HG03521 (cell line): ENCODE measurements at regions not wholly inside any gene's neighbourhood (a gene's known extent, or its start where the extent isn't known, plus 50 kb on each side); places are given as distances from the start of the nearest gene placed in this dataset.

Experiments used
- ATAC-seq: cut with Tn5 transposase; IDR thresholded peaks from one replicate; pipeline ENCODE4 v1.9.1; 2021; ENCODE audit warnings: mild to moderate bottlenecking, moderate library complexity; ENCODE audit not compliant: unreplicated experiment

DNA sequence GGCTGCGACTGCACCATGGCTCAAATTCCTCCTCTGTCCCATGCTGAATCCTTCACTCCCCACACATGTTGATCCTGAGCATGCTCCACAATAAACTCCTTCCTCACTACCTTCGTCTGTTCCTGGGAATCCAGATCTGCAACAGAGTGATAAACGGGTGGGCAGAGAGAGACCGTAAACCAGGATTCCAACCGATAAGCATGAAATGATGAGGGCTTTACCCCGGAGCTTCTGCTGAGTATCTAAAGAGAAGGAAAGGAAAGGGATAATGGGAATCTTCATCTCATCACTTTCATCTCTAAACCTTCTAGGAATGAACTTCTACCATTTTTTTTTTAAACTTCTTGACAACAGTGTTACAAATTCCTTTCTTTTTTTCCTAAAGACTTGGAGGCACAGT lies 329.3 kb upstream of the TNP1 start:
- no peak for ATAC-seq

DNA sequence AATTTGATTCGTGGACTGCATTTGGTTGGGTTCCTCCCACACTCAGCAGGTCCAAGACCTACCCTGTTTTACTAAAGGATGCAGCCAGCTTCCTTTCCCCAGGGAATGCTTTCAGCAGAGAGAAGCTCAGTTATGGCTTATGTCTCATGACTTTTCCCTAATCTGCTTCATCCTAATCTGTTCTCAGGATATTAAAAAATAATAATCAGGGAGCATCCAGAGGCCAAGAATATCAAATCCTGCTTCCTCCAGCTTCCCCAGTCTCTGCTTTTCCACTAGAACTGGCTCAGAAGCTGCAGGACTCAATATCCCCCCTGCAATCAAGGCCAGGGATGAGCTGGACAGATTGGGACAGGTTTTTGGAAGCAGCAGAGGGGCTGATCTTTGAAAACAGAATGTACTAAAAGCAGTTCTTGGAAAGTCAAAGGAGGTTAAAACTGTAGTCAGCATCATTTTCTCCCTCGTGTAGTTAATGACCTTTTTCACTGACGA lies 326.9 kb upstream of the TNP1 start:
- ATAC-seq, result no peak

DNA sequence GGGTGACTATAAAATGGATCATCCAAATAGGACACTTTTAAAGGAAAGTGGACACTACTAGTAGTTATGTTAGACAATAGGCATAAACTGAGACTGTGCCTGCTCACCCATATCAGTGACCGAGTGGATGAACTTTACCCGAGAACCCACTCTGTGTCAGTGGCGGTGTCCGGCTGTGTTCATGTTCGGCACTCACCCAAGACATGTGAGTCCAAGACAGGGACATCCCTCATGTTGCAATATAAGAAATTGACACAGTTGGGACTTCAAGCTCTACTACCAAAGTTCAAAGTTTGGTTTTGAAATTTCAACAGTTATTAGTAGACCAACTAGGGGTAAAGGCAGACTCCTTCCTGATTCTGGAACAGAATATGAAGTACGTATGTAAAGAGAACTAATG lies 326.3 kb upstream of the TNP1 start:
- no peak for ATAC-seq

DNA sequence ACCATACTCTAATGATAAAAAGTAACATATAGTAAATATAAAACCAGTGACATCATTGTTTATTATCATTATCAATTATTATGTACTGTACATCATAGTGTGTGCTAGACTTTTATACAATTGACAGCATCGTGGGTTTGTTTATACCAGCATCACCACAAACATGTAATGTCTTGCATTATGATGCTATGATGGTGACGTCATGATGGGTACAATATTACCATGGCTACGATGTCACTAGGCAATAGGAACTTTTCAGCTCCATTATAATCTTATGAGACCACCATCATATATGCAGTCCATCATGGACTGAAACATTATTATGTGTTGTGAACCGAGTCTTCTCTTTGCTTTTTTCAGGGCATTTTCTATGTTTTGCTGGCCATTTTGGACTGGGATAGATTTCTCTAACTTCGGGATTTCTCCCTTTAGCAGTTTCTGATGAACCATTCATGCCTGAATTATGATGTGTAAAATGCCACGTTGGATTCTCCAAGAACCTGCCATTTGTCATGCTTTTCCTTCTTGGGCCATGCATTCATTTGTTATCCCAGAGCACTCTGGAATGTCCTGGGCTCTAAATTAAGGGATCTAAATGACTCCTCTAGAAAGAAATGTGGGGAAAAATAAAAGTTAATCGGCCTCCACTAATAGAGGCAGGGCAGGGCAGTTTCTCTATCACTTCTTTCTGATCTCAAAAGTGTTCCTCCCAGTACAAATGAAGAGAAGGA lies 325.6 kb upstream of the TNP1 start:
- no peak for ATAC-seq

DNA sequence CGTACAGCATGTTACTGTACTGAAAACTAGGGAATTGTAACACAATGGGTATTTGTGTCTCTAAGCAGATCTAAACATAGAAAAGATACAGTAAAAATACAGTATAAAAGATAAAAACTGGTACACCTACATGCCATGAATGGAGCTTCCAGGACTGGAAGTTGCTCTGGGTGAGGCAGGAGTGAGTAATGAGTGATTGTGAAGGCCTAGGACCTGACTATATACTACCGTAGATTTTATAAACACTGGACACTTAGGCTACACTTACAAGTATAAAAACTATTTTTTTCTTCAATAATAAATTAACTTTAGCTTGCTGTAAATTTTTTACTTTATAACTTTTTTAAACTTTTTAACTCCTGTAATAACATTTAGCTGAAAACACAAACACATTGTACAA lies 324.4 kb upstream of the TNP1 start:
- ATAC-seq, result no peak

DNA sequence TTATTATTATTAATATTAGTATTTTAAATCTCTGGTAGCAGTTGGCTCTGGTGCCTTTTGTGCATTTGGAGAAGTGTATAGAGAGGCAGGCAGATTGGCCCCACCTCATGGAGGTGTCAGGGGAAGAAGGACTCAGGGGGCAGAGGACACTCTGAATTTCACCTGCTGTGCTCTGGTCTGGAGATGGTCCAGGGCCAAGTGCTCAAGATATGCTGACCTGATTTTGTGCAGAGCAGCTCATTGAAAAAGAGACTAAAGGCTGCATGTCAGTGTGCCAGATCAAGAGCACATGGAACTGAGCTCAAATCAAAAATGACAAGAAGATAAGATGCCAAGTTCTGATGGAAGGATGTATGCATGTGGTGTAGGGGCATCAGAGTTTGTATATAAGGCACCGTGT lies 323.6 kb upstream of the TNP1 start:
- no peak for ATAC-seq

DNA sequence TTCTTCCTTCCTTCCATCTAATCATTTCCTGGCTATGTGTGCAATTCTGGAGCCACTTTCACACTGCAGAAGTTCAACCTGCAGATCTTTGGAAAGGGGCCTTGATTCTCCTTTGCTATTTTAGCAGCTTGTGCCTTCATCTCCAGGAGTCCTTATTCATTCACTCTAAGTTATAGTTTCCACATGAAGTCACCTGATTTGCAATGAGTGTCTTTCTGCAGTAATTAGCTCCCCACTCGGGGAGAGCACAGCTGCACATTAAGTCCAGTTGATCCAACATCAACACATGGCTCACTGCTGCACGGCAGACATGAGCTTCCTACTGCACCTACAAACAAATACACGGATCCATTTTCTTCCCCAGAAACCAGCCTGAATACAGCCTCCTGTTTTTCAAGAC lies 323.1 kb upstream of the TNP1 start:
- no peak for ATAC-seq

DNA sequence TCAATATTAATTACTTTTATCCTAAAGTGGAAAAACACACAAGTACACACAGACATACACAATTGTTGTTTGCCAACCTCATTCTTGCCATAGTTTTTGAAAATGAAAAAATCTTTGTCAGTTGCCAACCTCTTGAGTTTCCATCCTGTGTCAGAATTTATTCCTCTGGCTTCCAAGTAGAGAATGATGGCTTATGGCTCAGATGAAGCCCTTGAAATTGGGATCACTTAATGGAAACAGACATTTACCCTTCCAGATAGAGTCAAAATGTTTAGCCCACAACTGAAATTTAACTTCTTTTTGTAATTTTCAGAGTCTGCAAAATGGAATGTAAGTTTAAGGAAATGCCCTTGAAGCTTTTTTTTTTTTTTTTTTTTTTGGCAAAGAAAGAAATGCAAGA lies 321.6 kb upstream of the TNP1 start:
- ATAC-seq, result no peak

DNA sequence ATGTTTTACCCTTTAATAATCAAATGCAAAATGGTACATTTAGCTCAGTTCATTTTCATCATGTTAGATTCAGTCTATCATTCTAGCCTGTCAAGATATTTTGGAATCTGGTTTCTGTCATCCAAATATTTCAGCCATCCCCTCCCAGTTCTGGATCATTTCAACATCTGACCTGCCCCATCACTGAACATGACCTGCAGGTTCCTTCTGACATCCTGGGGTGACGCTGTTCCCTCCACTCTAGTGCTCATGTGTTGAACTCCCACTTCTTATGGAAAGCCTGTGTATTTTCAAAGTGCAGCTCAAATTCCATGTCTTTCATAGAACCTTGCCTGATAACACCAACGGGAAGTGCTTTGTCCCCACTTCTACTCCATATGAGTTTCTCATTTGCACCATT lies 320.0 kb upstream of the TNP1 start:
- no peak for ATAC-seq

DNA sequence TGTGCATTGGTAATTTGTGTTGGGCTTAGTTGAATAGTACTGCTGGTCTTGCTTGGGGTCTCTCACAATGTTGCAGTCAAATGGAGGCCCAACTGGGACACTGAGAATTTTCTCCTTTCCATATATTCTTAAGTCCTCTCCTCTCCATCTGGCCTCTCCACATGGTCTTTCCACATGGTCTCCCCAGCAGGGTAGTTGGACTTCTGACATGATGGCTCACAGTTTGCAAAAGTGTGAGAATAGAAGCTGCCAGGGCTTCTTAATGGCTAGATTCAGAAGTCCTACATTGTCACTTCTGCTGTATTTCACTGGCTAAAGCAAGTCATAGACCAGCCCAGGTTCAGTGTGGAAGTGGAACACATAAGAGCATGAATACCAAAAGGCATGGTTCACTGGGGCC lies 318.5 kb upstream of the TNP1 start:
- no peak for ATAC-seq

DNA sequence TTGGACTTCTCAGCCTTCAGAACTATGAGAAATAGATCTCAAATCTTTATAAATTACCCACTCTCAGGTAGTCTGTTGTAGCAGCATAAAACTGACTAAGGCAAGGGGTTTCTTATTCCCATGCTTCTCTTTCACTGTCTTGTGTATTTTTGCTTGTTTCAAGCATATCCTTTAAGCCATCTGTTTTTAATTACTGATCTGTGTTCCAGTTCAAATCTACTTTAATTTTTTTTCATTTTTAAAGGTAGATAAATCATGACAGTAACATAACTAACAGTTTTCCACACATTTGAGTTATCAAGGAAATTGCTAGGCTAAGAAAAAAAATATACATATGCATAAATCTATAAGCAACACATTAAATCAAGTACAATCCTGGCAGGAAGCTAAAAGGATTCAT lies 317.9 kb upstream of the TNP1 start:
- ATAC-seq, result no peak

DNA sequence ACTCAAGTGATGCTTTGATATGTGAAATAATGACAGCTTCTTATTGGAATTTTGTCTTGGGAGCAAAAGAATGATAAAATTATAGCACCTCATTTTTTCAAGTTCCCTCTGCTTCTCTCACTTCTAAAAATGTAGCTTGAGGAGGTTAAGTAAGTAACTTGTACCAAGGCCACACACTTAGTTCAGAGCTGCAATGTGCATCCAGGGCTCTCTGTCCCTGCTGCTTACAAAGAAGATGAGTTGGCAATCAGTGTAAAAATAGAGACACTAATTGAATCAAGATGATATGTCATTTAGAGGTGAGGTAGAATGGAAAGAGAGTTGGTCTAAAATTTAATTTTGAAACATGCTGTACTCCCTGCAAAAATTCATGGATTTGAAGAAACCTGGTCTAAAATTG lies 312.0 kb upstream of the TNP1 start:
- no peak for ATAC-seq

DNA sequence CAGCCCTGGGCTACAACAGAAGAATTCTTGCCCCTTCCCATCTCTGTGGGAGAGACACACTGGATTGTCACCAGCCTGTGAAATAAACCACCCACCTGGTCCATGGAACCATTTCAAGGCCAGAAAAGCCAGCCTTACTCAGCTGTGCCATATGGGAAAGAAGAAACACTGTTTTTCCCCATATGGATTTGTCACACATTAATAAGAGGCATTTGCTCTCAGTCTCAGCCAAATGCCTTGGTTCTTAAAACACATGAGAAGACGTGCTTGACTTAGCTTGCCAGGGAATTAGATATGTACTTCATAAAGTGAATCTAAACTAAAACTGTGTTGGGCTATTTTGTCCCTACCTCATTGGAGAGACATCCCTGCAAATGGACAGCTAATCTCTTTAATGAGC lies 308.6 kb upstream of the TNP1 start:
- no peak for ATAC-seq

DNA sequence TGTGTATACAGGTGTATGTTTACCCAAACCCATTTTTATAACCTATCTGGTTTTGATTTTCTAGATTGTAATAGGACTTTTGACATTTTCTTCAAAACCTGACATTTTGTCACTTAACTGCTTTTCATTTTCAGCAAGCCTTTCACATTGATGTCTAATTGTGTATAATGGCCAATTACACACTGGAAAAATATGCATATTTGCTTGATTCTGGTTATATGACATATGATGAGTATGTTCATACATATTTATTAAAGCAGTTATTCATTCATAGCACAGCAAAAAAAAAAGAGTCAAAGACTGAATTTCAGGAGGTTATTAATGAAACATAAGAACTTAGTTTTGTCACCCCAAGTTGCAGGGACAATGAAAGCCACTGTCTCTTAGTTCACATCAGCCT lies 307.7 kb upstream of the TNP1 start:
- ATAC-seq, result no peak

DNA sequence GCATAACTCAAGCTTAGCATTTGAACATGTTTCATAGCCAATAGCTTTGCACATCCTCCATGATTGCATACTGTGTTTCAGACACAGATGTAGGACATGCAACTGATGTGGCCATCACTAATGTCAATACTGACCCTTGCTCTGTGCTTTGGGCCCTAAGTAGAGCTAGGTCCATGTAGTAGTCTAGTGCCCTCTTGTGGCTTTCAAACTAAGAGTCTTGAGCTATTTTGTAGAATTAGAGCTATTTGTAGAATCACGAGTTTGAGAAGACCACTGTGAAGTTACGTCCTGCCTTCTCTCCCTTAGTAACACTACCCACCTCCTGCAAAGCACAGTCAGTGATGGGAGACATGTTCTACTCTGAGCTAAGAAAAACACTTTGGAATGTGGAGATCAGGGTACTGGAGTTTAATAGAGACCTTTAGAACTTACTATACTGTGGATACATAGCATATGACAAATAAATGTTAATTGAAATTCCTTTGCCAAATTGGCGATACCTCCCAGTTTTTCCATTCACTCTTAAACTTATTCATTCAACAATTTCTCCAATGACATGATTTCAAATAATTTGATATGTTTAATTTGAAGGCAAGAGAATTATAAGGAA lies 306.5 kb upstream of the TNP1 start:
- no peak for ATAC-seq

DNA sequence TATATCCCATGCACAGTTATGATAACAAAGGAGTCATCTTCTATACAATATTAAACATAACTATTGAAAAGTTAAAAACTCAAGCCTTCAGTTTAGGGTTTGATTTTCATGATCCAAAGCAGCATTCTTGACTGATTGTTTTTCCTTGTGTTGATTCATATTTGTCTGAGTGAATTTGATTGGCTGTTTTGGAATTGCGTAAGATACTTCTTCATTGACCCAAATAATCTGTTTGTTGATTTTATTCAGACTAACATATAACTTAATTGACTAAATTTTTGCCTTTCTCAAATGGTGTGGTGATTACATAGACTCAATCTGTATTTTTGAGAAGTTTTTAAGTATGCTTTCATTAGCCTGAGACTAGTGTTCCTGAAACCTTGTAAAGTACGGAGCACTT lies 305.7 kb upstream of the TNP1 start:
- ATAC-seq, result no peak

DNA sequence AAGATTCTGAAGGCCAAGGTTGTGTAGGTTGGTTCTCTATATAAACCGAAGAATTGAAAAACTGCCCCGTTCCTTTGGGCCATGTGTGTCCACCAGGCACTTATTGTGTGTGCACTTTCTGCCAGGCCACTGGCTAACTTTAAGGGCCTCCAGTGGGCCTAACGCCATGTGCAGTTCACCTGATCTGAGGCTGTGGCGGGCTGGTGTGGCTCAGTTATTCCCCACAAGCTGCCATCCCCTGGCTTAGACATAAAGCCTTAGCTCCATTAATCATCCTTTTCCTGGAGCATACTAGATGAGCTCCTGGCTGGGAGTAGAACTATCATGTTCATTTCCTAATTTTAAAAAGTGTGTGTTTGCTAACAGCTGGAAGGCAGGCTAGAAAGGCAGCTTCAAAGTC lies 304.1 kb upstream of the TNP1 start:
- no peak for ATAC-seq

DNA sequence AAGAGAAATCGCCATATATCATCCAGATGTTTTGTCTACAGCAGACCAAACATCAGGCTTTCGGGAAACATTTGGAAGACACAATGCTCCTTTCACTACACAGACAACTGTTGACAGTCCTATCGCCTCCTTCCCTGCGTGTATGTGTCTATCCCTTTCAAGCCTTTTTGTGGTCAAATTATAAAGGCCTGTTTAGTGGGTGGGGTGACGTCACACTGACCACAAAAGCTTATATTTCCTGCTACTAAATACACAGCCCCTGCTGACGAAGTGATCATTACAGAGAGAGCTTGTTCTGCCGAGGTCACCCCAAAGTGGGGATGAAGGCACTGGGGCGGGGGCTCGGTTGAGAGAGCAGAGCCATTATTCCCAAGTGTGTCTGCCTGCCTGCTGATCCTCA lies 302.7 kb upstream of the TNP1 start:
- ATAC-seq, result no peak

DNA sequence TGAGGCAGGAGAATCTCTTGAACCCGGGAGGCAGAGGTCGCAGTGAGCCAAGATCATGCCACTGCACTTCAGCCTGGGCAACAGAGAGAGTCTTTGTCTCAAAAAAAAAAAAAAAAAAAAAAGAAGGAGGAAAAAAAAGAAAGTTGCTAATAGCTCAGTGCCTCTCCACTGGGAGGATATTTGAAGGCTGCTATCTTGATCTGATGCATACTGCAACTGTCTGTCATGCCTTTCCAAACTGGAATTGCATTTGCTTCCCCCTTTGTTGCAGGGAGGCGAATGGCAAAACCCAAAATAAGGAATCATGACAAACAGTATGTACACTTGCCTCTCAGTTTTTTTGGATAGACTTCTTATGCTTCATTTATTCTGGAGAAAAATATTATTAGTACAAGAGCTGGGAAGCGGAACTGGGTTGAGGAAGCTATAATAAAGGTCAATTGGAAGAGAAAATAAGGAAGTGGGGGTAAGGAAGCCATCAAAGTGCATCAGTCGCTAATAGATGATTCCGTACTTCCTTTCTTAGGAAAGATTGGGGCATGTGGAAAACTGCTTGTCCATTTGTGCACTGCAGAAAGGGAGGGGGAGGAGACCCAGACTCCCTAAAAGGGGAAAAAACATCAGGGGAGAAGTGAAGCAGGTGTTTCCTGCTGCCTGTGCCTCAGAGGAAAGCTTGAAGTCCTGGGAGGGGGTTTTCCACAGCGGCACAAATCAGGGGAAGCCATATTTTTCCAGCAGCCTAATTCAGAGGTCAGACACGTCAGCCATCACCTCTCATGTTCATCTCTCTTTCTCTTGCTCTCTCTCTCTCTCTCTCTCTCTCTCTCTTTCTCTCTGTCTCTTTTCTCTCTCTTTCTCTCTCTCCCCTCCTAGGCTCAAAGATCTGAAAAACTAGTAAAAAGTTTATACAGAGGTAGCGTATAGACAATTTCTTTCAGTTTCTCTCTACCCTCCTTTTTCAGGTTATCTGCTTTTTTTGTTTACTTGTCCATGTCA lies 301.4 kb upstream of the TNP1 start:
- no peak for ATAC-seq

DNA sequence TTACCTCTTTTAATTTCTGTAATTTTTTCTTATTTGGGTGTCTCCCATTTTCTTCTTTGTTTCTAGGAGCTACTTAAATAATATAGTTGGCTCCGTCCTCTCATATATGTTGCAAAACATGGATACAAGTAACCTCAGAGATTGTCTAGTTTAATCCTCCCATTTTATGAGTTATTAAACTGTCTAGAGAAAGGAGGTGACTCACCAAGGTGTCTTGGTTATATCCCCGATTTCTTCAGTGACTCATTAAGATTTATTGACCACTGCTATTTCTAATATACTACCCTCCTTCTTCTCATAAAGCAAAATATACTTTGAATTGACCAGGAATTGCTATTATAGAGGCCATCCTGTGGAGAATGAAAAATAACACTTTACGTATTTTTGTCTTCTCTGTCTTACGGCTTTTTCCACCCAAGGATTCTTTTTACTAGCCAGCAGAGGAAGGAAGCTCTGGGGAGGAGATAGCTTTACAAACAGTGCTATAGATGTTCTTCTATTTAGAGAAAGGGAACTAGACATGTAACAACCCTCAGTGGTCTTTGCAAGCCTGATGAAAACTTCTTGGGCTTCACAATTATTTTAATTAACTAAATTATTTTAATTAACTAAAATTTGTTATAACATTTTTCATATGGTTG lies 300.4 kb upstream of the TNP1 start:
- no peak for ATAC-seq

DNA sequence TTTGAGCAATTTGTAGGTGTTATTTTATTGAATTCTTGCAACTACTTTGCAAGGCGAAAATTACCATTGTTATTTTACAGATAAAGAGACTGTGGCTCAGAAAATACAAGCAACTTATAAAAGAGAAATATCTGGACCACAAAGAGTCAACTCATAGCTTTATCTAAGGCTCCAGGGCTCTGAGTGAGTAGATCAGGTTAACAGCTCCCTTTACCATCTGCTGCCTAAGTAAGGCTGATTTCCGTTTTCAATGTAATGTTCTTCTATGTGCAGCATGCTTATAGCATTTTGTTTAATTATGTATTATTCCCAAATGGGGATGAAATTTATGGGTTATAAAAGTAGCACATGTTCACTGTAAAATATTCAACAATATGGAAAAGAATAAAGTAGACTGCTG lies 299.1 kb upstream of the TNP1 start:
- no peak for ATAC-seq
